ENCODE measurements at regions not wholly inside any gene's neighbourhood (a gene's known extent, or its start where the extent isn't known, plus 50 kb on each side); places are given as distances from the start of the nearest gene placed in this dataset.

- Histone ChIP-seq H3K9me3 (ENCODE audit: control insufficient read depth in 1 of 2, low read length in 2 of 2) (peaks cover 10 to 14% of the 10 kb centered on the region in 2 donors), H3K36me3 (ENCODE audit: control insufficient read depth in 1 of 2, insufficient read depth in 2 of 2, low read length in 2 of 2) (no peaks in the 10 kb centered on the region), H3K4me1 (ENCODE audit: control insufficient read depth in 1 of 2, insufficient read depth in 2 of 2, low read length in 2 of 2) (no peaks in the 10 kb centered on the region), H3K27ac (ENCODE audit: low read depth, low read length) (no peak overlapping the region), H3K27me3 (ENCODE audit: control insufficient read depth in 1 of 2, insufficient read depth in 2 of 2, low read length in 2 of 2) (no peaks in the 10 kb centered on the region), H3K4me3 (ENCODE audit: low read depth in 1 of 2, low read length in 2 of 2) (no peak overlapping the region), H3K9ac (ENCODE audit: low read depth in 1 of 2, low read length in 2 of 2) (no peak overlapping the region)
Observed at GRCh38 chr6:164377348-164377918, 932.0 kb downstream of the C6orf118 start.

- Histone ChIP-seq H3K36me3 (ENCODE audit: control insufficient read depth in 1 of 2, insufficient read depth in 2 of 2, low read length in 2 of 2) (no peaks in the 10 kb centered on the region), H3K27ac (ENCODE audit: low read depth, low read length) (no peak overlapping the region), H3K9me3 (ENCODE audit: control insufficient read depth in 1 of 2, low read length in 2 of 2) (peaks cover 11 to 25% of the 10 kb centered on the region in 2 donors), H3K4me1 (ENCODE audit: control insufficient read depth in 1 of 2, insufficient read depth in 2 of 2, low read length in 2 of 2) (no peaks in the 10 kb centered on the region), H3K4me3 (ENCODE audit: low read depth in 1 of 2, low read length in 2 of 2) (no peak overlapping the region), H3K27me3 (ENCODE audit: control insufficient read depth in 1 of 2, insufficient read depth in 2 of 2, low read length in 2 of 2) (no peaks in the 10 kb centered on the region), H3K9ac (ENCODE audit: low read depth in 1 of 2, low read length in 2 of 2) (no peak overlapping the region)
Observed at GRCh38 chr6:164370773-164371172, 938.6 kb downstream of the C6orf118 start.

DNA sequence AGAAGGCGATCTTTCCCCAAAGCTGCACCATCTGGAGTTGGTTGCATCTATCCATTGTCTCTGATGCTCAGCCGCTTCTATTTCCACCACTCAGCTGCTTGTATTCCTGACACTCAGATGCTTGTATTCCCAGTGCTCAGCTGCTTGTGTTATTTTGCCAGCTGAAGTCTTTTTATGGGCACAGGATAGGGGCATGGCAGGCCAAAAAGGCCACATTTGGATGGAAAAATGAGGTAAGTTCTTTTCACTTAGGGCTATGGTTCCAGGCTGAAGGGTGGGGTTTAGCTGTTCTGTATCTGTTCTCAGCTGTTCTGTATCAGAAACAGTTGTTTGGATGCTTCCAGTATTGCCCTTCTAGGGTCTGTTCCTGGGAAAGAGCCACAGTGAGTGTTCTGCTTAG is 944.9 kb downstream of the QKI start:
- H3K27ac ChIP-seq (ENCODE audit: low read depth, low read length), result no peak overlapping the region
- no peaks in the 10 kb centered on the region for H3K36me3 ChIP-seq (ENCODE audit: control insufficient read depth in 1 of 2, insufficient read depth in 2 of 2, low read length in 2 of 2)
- H3K9me3 ChIP-seq (ENCODE audit: control insufficient read depth in 1 of 2, low read length in 2 of 2), result peaks cover 9 to 16% of the 10 kb centered on the region in 2 donors
- no peak overlapping the region for H3K9ac ChIP-seq (ENCODE audit: low read depth in 1 of 2, low read length in 2 of 2)
- H3K4me1 ChIP-seq (ENCODE audit: control insufficient read depth in 1 of 2, insufficient read depth in 2 of 2, low read length in 2 of 2), result no peaks in the 10 kb centered on the region
- no peak overlapping the region for H3K4me3 ChIP-seq (ENCODE audit: low read depth in 1 of 2, low read length in 2 of 2)
- no peaks in the 10 kb centered on the region for H3K27me3 ChIP-seq (ENCODE audit: control insufficient read depth in 1 of 2, insufficient read depth in 2 of 2, low read length in 2 of 2)

- Histone ChIP-seq H3K27ac (ENCODE audit: low read depth, low read length) (no peak overlapping the region), H3K9me3 (ENCODE audit: control insufficient read depth in 1 of 2, low read length in 2 of 2) (peaks cover 9 to 16% of the 10 kb centered on the region in 2 donors), H3K4me1 (ENCODE audit: control insufficient read depth in 1 of 2, insufficient read depth in 2 of 2, low read length in 2 of 2) (no peaks in the 10 kb centered on the region), H3K27me3 (ENCODE audit: control insufficient read depth in 1 of 2, insufficient read depth in 2 of 2, low read length in 2 of 2) (no peaks in the 10 kb centered on the region), H3K36me3 (ENCODE audit: control insufficient read depth in 1 of 2, insufficient read depth in 2 of 2, low read length in 2 of 2) (no peaks in the 10 kb centered on the region), H3K4me3 (ENCODE audit: low read depth in 1 of 2, low read length in 2 of 2) (no peak overlapping the region), H3K9ac (ENCODE audit: low read depth in 1 of 2, low read length in 2 of 2) (no peak overlapping the region)
Observed at GRCh38 chr6:164359036-164359435, 944.5 kb downstream of the QKI start.

DNA sequence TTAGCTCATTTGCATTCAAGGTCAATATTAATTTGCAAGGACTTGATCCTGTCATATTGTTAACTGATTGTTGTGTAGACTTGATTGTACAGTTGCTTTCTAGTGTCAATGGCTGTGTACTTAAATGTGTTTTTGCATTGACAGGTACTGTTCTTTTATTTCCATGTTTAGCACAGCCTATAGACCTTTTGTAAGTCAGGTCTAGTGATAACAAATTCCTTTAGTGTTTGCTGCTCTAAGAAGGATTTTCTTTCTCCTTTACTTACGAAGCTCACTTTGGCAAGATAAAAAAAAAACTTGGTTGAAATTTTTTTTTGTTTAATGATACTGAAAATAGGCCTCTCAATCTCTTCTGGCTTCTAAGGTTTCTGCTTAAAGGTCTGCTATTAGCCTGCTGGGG is 942.3 kb downstream of the QKI start:
- Histone ChIP-seq H3K9me3 (ENCODE audit: control insufficient read depth in 1 of 2, low read length in 2 of 2) (peaks cover 9 to 13% of the 10 kb centered on the region in 2 donors), H3K4me1 (ENCODE audit: control insufficient read depth in 1 of 2, insufficient read depth in 2 of 2, low read length in 2 of 2) (no peaks in the 10 kb centered on the region), H3K27me3 (ENCODE audit: control insufficient read depth in 1 of 2, insufficient read depth in 2 of 2, low read length in 2 of 2) (no peaks in the 10 kb centered on the region), H3K4me3 (ENCODE audit: low read depth in 1 of 2, low read length in 2 of 2) (no peak overlapping the region), H3K27ac (ENCODE audit: low read depth, low read length) (no peak overlapping the region), H3K9ac (ENCODE audit: low read depth in 1 of 2, low read length in 2 of 2) (no peak overlapping the region), H3K36me3 (ENCODE audit: control insufficient read depth in 1 of 2, insufficient read depth in 2 of 2, low read length in 2 of 2) (no peaks in the 10 kb centered on the region)

- H3K27me3 ChIP-seq (ENCODE audit: control insufficient read depth in 1 of 2, insufficient read depth in 2 of 2, low read length in 2 of 2), result no peaks in the 10 kb centered on the region
- H3K36me3 ChIP-seq (ENCODE audit: control insufficient read depth in 1 of 2, insufficient read depth in 2 of 2, low read length in 2 of 2), result no peaks in the 10 kb centered on the region
- no peak overlapping the region for H3K9ac ChIP-seq (ENCODE audit: low read depth in 1 of 2, low read length in 2 of 2)
- H3K4me3 ChIP-seq (ENCODE audit: low read depth in 1 of 2, low read length in 2 of 2), result no peak overlapping the region
- no peaks in the 10 kb centered on the region for H3K4me1 ChIP-seq (ENCODE audit: control insufficient read depth in 1 of 2, insufficient read depth in 2 of 2, low read length in 2 of 2)
- H3K9me3 ChIP-seq (ENCODE audit: control insufficient read depth in 1 of 2, low read length in 2 of 2), result peaks cover 8 to 11% of the 10 kb centered on the region in 2 donors
- H3K27ac ChIP-seq (ENCODE audit: low read depth, low read length), result no peak overlapping the region
Observed at GRCh38 chr6:164347455-164347854, 932.9 kb downstream of the QKI start.

DNA sequence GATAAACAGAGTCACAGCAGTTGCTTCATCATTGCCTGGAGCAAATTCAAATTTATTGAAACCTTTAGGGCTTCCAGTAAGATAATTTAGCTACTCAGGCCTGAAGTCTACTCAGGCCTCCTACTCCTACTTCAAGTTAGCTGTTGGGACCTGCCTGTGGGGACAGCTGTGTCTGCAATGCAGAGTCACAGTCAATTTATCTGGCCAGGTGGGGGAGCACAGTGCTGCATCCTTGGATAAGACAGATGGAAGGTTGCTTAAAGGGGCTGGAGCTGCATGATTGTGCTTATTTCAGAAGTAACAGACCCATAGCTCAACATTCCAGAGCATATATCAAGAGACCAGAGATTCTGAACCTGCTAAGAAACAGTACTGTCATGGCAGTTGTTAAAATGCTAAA is 932.1 kb downstream of the QKI start:
- no peak overlapping the region for H3K27ac ChIP-seq (ENCODE audit: low read depth, low read length)
- H3K27me3 ChIP-seq (ENCODE audit: control insufficient read depth in 1 of 2, insufficient read depth in 2 of 2, low read length in 2 of 2), result no peaks in the 10 kb centered on the region
- no peak overlapping the region for H3K9ac ChIP-seq (ENCODE audit: low read depth in 1 of 2, low read length in 2 of 2)
- H3K4me1 ChIP-seq (ENCODE audit: control insufficient read depth in 1 of 2, insufficient read depth in 2 of 2, low read length in 2 of 2), result no peaks in the 10 kb centered on the region
- H3K4me3 ChIP-seq (ENCODE audit: low read depth in 1 of 2, low read length in 2 of 2), result no peak overlapping the region
- no peaks in the 10 kb centered on the region for H3K36me3 ChIP-seq (ENCODE audit: control insufficient read depth in 1 of 2, insufficient read depth in 2 of 2, low read length in 2 of 2)
- H3K9me3 ChIP-seq (ENCODE audit: control insufficient read depth in 1 of 2, low read length in 2 of 2), result peaks cover 6 to 11% of the 10 kb centered on the region in 2 donors

- Histone ChIP-seq H3K9ac (ENCODE audit: low read depth in 1 of 2, low read length in 2 of 2) (no peak overlapping the region), H3K27ac (ENCODE audit: low read depth, low read length) (no peak overlapping the region), H3K36me3 (ENCODE audit: control insufficient read depth in 1 of 2, insufficient read depth in 2 of 2, low read length in 2 of 2) (no peaks in the 10 kb centered on the region), H3K27me3 (ENCODE audit: control insufficient read depth in 1 of 2, insufficient read depth in 2 of 2, low read length in 2 of 2) (no peaks in the 10 kb centered on the region), H3K9me3 (ENCODE audit: control insufficient read depth in 1 of 2, low read length in 2 of 2) (peaks cover 6 to 11% of the 10 kb centered on the region in 2 donors), H3K4me3 (ENCODE audit: low read depth in 1 of 2, low read length in 2 of 2) (no peak overlapping the region), H3K4me1 (ENCODE audit: control insufficient read depth in 1 of 2, insufficient read depth in 2 of 2, low read length in 2 of 2) (no peaks in the 10 kb centered on the region)
Observed at GRCh38 chr6:164345806-164346496, 931.4 kb downstream of the QKI start.

DNA sequence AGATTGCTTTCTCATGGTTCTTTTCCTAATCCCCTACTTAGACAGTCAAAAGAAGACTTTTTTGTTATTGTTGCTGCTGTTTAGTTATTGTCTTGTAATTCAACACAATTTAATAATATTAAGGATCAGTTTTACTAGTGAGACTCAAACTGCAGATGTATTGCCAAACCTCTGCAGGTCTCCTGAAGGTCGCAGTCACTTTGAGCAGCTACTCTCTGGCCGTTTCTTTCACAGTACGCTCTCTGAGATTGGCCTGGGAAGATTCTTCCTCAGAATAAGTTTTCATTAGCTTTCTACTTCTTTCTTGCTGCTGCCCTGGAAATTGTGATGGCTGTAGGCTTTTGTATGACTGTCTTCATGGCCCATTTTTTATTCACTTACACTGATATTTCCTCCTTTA is 930.8 kb downstream of the QKI start:
- no peaks in the 10 kb centered on the region for H3K27me3 ChIP-seq (ENCODE audit: control insufficient read depth in 1 of 2, insufficient read depth in 2 of 2, low read length in 2 of 2)
- no peak overlapping the region for H3K27ac ChIP-seq (ENCODE audit: low read depth, low read length)
- H3K4me1 ChIP-seq (ENCODE audit: control insufficient read depth in 1 of 2, insufficient read depth in 2 of 2, low read length in 2 of 2), result no peaks in the 10 kb centered on the region
- H3K36me3 ChIP-seq (ENCODE audit: control insufficient read depth in 1 of 2, insufficient read depth in 2 of 2, low read length in 2 of 2), result no peaks in the 10 kb centered on the region
- no peak overlapping the region for H3K9ac ChIP-seq (ENCODE audit: low read depth in 1 of 2, low read length in 2 of 2)
- H3K9me3 ChIP-seq (ENCODE audit: control insufficient read depth in 1 of 2, low read length in 2 of 2), result peaks cover 6 to 11% of the 10 kb centered on the region in 2 donors
- H3K4me3 ChIP-seq (ENCODE audit: low read depth in 1 of 2, low read length in 2 of 2), result no peak overlapping the region

DNA sequence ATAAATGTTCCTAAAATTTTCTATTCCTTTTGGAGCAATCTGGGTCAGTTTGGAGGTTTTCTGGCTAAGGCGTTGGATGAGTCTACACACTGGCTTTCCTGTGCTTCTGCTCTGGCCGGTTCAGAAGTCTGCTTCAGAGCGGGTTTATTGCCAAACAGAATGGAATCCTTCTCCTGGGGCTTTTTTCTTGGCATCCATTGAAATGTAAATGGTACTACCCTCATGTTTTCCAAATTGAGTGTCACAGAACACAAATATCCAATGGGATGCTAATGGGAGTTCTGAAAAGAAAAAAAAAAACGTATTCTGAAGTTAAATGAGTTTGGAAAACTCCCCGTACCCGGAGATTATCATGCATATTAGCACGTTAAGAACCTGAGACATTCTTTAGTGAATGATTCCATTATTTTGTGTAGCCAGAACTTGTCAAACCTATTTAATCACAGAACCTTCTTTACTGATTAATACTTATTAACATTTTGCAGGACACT is 930.3 kb downstream of the QKI start:
- no peak overlapping the region for H3K4me3 ChIP-seq (ENCODE audit: low read depth in 1 of 2, low read length in 2 of 2)
- H3K9me3 ChIP-seq (ENCODE audit: control insufficient read depth in 1 of 2, low read length in 2 of 2), result peaks cover 6 to 11% of the 10 kb centered on the region in 2 donors
- H3K9ac ChIP-seq (ENCODE audit: low read depth in 1 of 2, low read length in 2 of 2), result no peak overlapping the region
- H3K36me3 ChIP-seq (ENCODE audit: control insufficient read depth in 1 of 2, insufficient read depth in 2 of 2, low read length in 2 of 2), result no peaks in the 10 kb centered on the region
- H3K4me1 ChIP-seq (ENCODE audit: control insufficient read depth in 1 of 2, insufficient read depth in 2 of 2, low read length in 2 of 2), result no peaks in the 10 kb centered on the region
- no peak overlapping the region for H3K27ac ChIP-seq (ENCODE audit: low read depth, low read length)
- H3K27me3 ChIP-seq (ENCODE audit: control insufficient read depth in 1 of 2, insufficient read depth in 2 of 2, low read length in 2 of 2), result no peaks in the 10 kb centered on the region
